ENCODE measurements at regions not wholly inside any gene's neighbourhood (a gene's known extent, or its start where the extent isn't known, plus 50 kb on each side); places are given as distances from the start of the nearest gene placed in this dataset.

GRCh38 chr18:44453505-44453904, 227.2 kb upstream of the SETBP1 start:
- CTCF ChIA-PET: no interaction called here
- Mint-ChIP-seq H3K36me3 (ENCODE audit: low read depth) (no peaks in the 10 kb centered on the region), H3K9me3 (ENCODE audit: low read depth) (no peaks in the 10 kb centered on the region), H3K4me3 (no peak overlapping the region), H3K27ac (no peak overlapping the region), H3K27me3 (no peaks in the 10 kb centered on the region), H3K4me1 (no peaks in the 10 kb centered on the region)
- ATAC-seq (no peak), DNase-seq (no peak)
- POLR2A ChIA-PET: no interaction called here
- intact Hi-C loops (cut with DNase I, micrococcal nuclease): no loop called here

GRCh38 chr18:44458777-44459176, 221.9 kb upstream of the SETBP1 start:
- DNase-seq: no peak
- Mint-ChIP-seq H3K27me3 (no peaks in the 10 kb centered on the region), H3K36me3 (ENCODE audit: low read depth) (no peaks in the 10 kb centered on the region), H3K4me3 (no peak overlapping the region), H3K9me3 (ENCODE audit: low read depth) (no peaks in the 10 kb centered on the region), H3K27ac (no peak overlapping the region), H3K4me1 (no peaks in the 10 kb centered on the region)
- ATAC-seq: peak; percentile 81
- ChIA-PET POLR2A (no interaction called here), CTCF (no interaction called here)
- intact Hi-C loops (cut with DNase I, micrococcal nuclease): no loop called here

GRCh38 chr18:44464398-44465180, 216.1 kb upstream of the SETBP1 start:
- POLR2A ChIA-PET: no interaction called here
- no peaks in the 10 kb centered on the region for H3K27me3 Mint-ChIP-seq
- H3K27ac Mint-ChIP-seq: no peak overlapping the region
- no peaks in the 10 kb centered on the region for H3K36me3 Mint-ChIP-seq (ENCODE audit: low read depth)
- no peak for DNase-seq
- ATAC-seq: no peak
- no peak overlapping the region for H3K4me3 Mint-ChIP-seq
- no peaks in the 10 kb centered on the region for H3K9me3 Mint-ChIP-seq (ENCODE audit: low read depth)
- CTCF ChIA-PET: no interaction called here
- intact Hi-C loops (cut with DNase I, micrococcal nuclease): no loop called here
- no peaks in the 10 kb centered on the region for H3K4me1 Mint-ChIP-seq

GRCh38 chr18:44465381-44465841, 215.3 kb upstream of the SETBP1 start:
- no peak overlapping the region for H3K4me3 Mint-ChIP-seq
- ATAC-seq (no peak), DNase-seq (no peak)
- ChIA-PET CTCF (interaction anchor here (0.5 kb wide), 1 partner anchor 401 kb away, joined by 3 read pairs; no protein-coding TSS in a partner anchor), POLR2A (no interaction called here)
- H3K9me3 Mint-ChIP-seq (ENCODE audit: low read depth): no peaks in the 10 kb centered on the region
- intact Hi-C loops (cut with DNase I, micrococcal nuclease): no loop called here
- no peaks in the 10 kb centered on the region for H3K4me1 Mint-ChIP-seq
- H3K27me3 Mint-ChIP-seq: no peaks in the 10 kb centered on the region
- H3K36me3 Mint-ChIP-seq (ENCODE audit: low read depth): no peaks in the 10 kb centered on the region
- H3K27ac Mint-ChIP-seq: no peak overlapping the region

- H3K4me1 Mint-ChIP-seq: no peaks in the 10 kb centered on the region
- H3K27ac Mint-ChIP-seq: no peak overlapping the region
These were observed 213.7 kb upstream of the SETBP1 start for GRCh38 chr18:44466997-44467396.

GRCh38 chr18:44467718-44468117, 213.0 kb upstream of the SETBP1 start:
- no peak for ATAC-seq
- CTCF ChIA-PET: no interaction called here

More at GRCh38 chr18:44466997-44467396, 213.7 kb upstream of the SETBP1 start:
- CTCF ChIA-PET: no interaction called here
- intact Hi-C loops (cut with DNase I, micrococcal nuclease): no loop called here
- no peaks in the 10 kb centered on the region for H3K9me3 Mint-ChIP-seq (ENCODE audit: low read depth)
- ATAC-seq (no peak), DNase-seq (no peak)
- no peaks in the 10 kb centered on the region for H3K36me3 Mint-ChIP-seq (ENCODE audit: low read depth)
- POLR2A ChIA-PET: no interaction called here
- H3K27me3 Mint-ChIP-seq: no peaks in the 10 kb centered on the region
- no peak overlapping the region for H3K4me3 Mint-ChIP-seq

GRCh38 chr18:44473394-44474066, 207.2 kb upstream of the SETBP1 start:
- no peak for DNase-seq
- Mint-ChIP-seq H3K9me3 (ENCODE audit: low read depth) (no peaks in the 10 kb centered on the region), H3K27me3 (no peaks in the 10 kb centered on the region), H3K4me1 (no peaks in the 10 kb centered on the region), H3K27ac (no peak overlapping the region), H3K36me3 (ENCODE audit: low read depth) (no peaks in the 10 kb centered on the region), H3K4me3 (no peak overlapping the region)
- ChIA-PET CTCF (no interaction called here), POLR2A (no interaction called here)
- no peak for ATAC-seq
- intact Hi-C loops (cut with DNase I, micrococcal nuclease): no loop called here

More at GRCh38 chr18:44467718-44468117, 213.0 kb upstream of the SETBP1 start:
- no peak for DNase-seq
- Mint-ChIP-seq H3K4me1 (no peaks in the 10 kb centered on the region), H3K9me3 (ENCODE audit: low read depth) (no peaks in the 10 kb centered on the region), H3K36me3 (ENCODE audit: low read depth) (no peaks in the 10 kb centered on the region), H3K4me3 (no peak overlapping the region), H3K27ac (no peak overlapping the region), H3K27me3 (no peaks in the 10 kb centered on the region)
- intact Hi-C loops (cut with DNase I, micrococcal nuclease): no loop called here
- POLR2A ChIA-PET: no interaction called here

GRCh38 chr18:44474067-44474411, 206.6 kb upstream of the SETBP1 start:
- ChIA-PET CTCF (no interaction called here), POLR2A (no interaction called here)
- no peak for DNase-seq
- Mint-ChIP-seq H3K27ac (no peak overlapping the region), H3K27me3 (no peaks in the 10 kb centered on the region), H3K36me3 (ENCODE audit: low read depth) (no peaks in the 10 kb centered on the region), H3K4me1 (no peaks in the 10 kb centered on the region), H3K4me3 (no peak overlapping the region), H3K9me3 (ENCODE audit: low read depth) (no peaks in the 10 kb centered on the region)
- intact Hi-C loops (cut with DNase I, micrococcal nuclease): no loop called here
- ATAC-seq: no peak

GRCh38 chr18:44474591-44474990, 206.1 kb upstream of the SETBP1 start:
- Mint-ChIP-seq H3K27ac (no peak overlapping the region), H3K9me3 (ENCODE audit: low read depth) (peaks cover under 1% of the 10 kb centered on the region), H3K4me1 (no peaks in the 10 kb centered on the region), H3K36me3 (ENCODE audit: low read depth) (no peaks in the 10 kb centered on the region), H3K4me3 (no peak overlapping the region), H3K27me3 (no peaks in the 10 kb centered on the region)
- CTCF ChIA-PET: no interaction called here
- DNase-seq (no peak), ATAC-seq (no peak)
- POLR2A ChIA-PET: no interaction called here
- intact Hi-C loops (cut with DNase I, micrococcal nuclease): no loop called here

GRCh38 chr18:44482761-44483160, 197.9 kb upstream of the SETBP1 start:
- CTCF ChIA-PET: no interaction called here
- Mint-ChIP-seq H3K4me1 (no peaks in the 10 kb centered on the region), H3K27me3 (no peaks in the 10 kb centered on the region), H3K9me3 (ENCODE audit: low read depth) (peaks cover 10% of the 10 kb centered on the region), H3K36me3 (ENCODE audit: low read depth) (peaks cover 2% of the 10 kb centered on the region), H3K27ac (no peak overlapping the region), H3K4me3 (no peak overlapping the region)
- intact Hi-C loops (cut with DNase I, micrococcal nuclease): no loop called here
- DNase-seq (no peak), ATAC-seq (no peak)
- POLR2A ChIA-PET: no interaction called here

GRCh38 chr18:44495151-44495550, 185.5 kb upstream of the SETBP1 start:
- no peak for DNase-seq
- Mint-ChIP-seq H3K4me3 (no peak overlapping the region), H3K36me3 (ENCODE audit: low read depth) (no peaks in the 10 kb centered on the region), H3K4me1 (no peaks in the 10 kb centered on the region), H3K27me3 (no peaks in the 10 kb centered on the region), H3K9me3 (ENCODE audit: low read depth) (no peaks in the 10 kb centered on the region), H3K27ac (no peak overlapping the region)
- no peak for ATAC-seq
- ChIA-PET POLR2A (no interaction called here), CTCF (no interaction called here)
- intact Hi-C loops (cut with DNase I, micrococcal nuclease): no loop called here

- no peak overlapping the region for H3K4me3 Mint-ChIP-seq
- no peak for ATAC-seq
- H3K36me3 Mint-ChIP-seq (ENCODE audit: low read depth): no peaks in the 10 kb centered on the region
- H3K4me1 Mint-ChIP-seq: peaks cover 8% of the 10 kb centered on the region
- ChIA-PET CTCF (no interaction called here), POLR2A (no interaction called here)
- no peak for DNase-seq
- H3K27ac Mint-ChIP-seq: no peak overlapping the region
- intact Hi-C loops (cut with DNase I, micrococcal nuclease): no loop called here
- H3K27me3 Mint-ChIP-seq: no peaks in the 10 kb centered on the region
- H3K9me3 Mint-ChIP-seq (ENCODE audit: low read depth): no peaks in the 10 kb centered on the region
These were observed 183.4 kb upstream of the SETBP1 start for GRCh38 chr18:44497311-44497710.
